Adrenal gland (tissue), 5 donors: ENCODE measurements at regions not wholly inside any gene's neighbourhood (a gene's known extent, or its start where the extent isn't known, plus 50 kb on each side); places are given as distances from the start of the nearest gene placed in this dataset.

Experiments
- POLR2A ChIP-seq, 2 donors: fragments of 450-650 bp; IDR thresholded peaks; one replicate each; pipeline ENCODE4 v1.6.1; 2017; ENCODE audit warnings: antibody characterized with exemption in 2 of 2, mild to moderate bottlenecking in 2 of 2, moderate library complexity in 1 of 2
- TF ChIP-seq, protein P1 (sequence below), 6 experiments: fragments of 450-650 bp in 4 of 6; fragments of 200-600 bp in 2 of 6; sonication (generic) in 1 of 6; IDR thresholded peaks; 1 replicate in 5 of 6; 2 replicates in 1 of 6; pipeline versions ENCODE4 v1.5.1 to v1.8.0; 2016 to 2021; ENCODE audit warnings: antibody characterized with exemption in 6 of 6, mild to moderate bottlenecking in 2 of 6, moderate library complexity in 1 of 6
- donor health status: DM: no; HTN: no; CAD: no.

DNA sequence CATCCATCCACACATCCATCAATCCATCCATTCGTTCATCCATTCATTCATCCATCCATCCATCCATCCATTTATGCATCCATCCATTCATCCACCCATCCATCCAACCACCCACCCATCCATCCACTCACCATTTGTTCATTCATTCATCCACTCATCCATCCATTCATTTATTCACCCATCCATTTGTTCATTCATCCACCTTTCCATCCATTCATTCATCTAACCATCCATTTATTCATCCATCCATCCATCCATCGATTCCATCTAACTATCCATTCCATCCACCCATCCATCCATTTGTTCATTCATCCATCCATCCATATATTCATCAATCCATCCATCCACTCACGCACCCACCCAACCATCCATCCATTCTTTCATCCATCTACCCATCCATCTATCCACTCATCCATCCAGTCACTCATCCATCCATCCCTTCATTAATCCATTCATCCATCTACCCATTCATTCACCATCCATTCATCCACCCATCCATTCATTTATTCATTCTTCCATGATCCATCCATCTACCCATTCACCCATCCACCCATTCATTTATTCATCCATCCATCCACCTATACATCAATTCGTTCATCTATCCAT lies 225.0 kb downstream of the TUBA3C start:
- TF ChIP-seq, protein P1, sequence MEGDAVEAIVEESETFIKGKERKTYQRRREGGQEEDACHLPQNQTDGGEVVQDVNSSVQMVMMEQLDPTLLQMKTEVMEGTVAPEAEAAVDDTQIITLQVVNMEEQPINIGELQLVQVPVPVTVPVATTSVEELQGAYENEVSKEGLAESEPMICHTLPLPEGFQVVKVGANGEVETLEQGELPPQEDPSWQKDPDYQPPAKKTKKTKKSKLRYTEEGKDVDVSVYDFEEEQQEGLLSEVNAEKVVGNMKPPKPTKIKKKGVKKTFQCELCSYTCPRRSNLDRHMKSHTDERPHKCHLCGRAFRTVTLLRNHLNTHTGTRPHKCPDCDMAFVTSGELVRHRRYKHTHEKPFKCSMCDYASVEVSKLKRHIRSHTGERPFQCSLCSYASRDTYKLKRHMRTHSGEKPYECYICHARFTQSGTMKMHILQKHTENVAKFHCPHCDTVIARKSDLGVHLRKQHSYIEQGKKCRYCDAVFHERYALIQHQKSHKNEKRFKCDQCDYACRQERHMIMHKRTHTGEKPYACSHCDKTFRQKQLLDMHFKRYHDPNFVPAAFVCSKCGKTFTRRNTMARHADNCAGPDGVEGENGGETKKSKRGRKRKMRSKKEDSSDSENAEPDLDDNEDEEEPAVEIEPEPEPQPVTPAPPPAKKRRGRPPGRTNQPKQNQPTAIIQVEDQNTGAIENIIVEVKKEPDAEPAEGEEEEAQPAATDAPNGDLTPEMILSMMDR (IDR thresholded peaks at IDR 0.05): no peak
- no peak for TF ChIP-seq POLR2A (IDR thresholded peaks at IDR 0.05)
